ENCODE measurements at regions not wholly inside any gene's neighbourhood (a gene's known extent, or its start where the extent isn't known, plus 50 kb on each side); places are given as distances from the start of the nearest gene placed in this dataset.
A peak's percentile ranks its signal among the peaks of the same experiment; 100 is the strongest.

DNA sequence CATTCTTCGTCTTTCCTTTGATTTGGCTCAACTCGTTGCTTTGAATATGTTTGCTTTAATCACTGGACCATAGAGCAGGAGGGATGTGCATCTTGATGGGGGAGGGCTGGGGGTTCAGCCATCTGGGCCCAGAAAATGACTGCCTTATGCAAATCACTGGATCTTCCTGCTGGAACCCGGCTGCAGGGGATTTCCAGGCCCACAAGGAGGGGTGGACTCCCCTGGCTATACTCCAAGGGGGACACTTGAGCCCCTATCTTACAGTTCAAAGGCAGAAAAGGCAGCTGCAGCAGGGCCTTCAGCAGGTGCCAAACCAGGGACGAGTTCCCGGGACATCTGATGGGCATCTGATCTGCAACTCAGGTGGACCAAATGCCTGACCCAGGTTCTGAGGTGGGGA, 122.5 kb downstream of the DICER1 start:
- no peak for ATAC-seq (ENCODE audit: low read depth)
- TF ChIP-seq, protein P1, sequence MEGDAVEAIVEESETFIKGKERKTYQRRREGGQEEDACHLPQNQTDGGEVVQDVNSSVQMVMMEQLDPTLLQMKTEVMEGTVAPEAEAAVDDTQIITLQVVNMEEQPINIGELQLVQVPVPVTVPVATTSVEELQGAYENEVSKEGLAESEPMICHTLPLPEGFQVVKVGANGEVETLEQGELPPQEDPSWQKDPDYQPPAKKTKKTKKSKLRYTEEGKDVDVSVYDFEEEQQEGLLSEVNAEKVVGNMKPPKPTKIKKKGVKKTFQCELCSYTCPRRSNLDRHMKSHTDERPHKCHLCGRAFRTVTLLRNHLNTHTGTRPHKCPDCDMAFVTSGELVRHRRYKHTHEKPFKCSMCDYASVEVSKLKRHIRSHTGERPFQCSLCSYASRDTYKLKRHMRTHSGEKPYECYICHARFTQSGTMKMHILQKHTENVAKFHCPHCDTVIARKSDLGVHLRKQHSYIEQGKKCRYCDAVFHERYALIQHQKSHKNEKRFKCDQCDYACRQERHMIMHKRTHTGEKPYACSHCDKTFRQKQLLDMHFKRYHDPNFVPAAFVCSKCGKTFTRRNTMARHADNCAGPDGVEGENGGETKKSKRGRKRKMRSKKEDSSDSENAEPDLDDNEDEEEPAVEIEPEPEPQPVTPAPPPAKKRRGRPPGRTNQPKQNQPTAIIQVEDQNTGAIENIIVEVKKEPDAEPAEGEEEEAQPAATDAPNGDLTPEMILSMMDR (IDR thresholded peaks at IDR 0.05; ENCODE audit: poor library complexity, severe bottlenecking) = no peak
- DNase-seq (ENCODE audit: low spot score) = peak; percentile 30

DNA sequence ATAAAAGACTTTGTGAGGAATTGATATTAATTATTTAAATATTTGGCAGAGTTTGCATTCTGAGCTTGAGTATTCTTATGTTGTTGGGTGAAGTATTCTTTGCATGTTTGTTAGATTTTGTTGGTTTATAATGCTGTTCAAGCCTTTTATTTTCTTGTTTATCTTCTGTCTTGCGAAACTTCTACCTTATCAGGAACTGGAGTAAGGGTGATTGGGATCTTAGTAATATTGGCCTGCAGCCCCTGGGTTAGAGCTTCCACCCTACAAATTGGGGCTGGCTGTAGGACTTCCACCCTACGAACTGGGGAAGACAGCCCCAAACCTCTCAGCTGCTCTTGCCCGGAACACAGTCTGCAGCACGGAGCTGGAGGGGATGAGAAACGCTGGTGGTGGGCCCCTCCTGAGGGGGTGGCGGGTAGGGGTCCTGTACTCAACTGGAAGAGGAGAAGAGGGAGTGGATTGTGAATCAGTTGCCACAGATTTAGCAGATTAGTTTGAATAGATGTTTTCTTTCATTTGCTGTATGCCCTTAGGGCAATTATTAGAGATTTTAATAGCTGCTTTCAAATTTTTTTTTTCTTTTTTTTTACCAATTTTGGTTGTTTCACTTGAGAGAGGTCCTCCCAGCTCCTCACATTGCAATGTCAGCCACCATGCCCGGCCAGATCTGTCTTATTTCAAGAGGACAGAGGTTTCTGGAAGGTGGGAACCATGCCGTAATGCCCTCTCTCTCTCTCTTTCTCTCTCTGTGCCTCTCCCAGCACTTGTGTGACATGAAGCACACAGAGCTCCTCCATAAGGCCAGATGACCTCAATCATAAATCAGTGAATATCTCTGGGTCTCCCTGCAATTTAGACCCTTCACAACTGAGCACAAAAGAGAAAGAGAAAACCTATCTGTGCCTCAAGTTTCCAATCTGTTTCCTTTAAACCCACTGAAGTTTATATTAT, 123.4 kb downstream of the DICER1 start:
- ATAC-seq (ENCODE audit: low read depth) = no peak
- Histone ChIP-seq H3K36me3 (ENCODE audit: low read depth) (no peaks in the 10 kb centered on the region), H3K9me3 (ENCODE audit: severe bottlenecking) (no peaks in the 10 kb centered on the region), H3K27ac (ENCODE audit: poor library complexity, severe bottlenecking) (no peak overlapping the region), H3K27me3 (ENCODE audit: insufficient read depth, poor library complexity, severe bottlenecking) (no peaks in the 10 kb centered on the region), H3K4me3 (ENCODE audit: severe bottlenecking) (no peak overlapping the region), H3K4me1 (ENCODE audit: insufficient read depth, poor library complexity, severe bottlenecking) (no peaks in the 10 kb centered on the region)
- TF ChIP-seq, protein P1 (IDR thresholded peaks at IDR 0.05; ENCODE audit: poor library complexity, severe bottlenecking) = no peak
- DNase-seq (ENCODE audit: low spot score) = no peak

More for the DNA sequence above, 122.5 kb downstream of the DICER1 start:
- Histone ChIP-seq H3K27me3 (ENCODE audit: insufficient read depth, poor library complexity, severe bottlenecking) (peaks cover under 1% of the 10 kb centered on the region), H3K9me3 (ENCODE audit: severe bottlenecking) (no peaks in the 10 kb centered on the region), H3K4me1 (ENCODE audit: insufficient read depth, poor library complexity, severe bottlenecking) (no peaks in the 10 kb centered on the region), H3K36me3 (ENCODE audit: low read depth) (no peaks in the 10 kb centered on the region), H3K4me3 (ENCODE audit: severe bottlenecking) (no peak overlapping the region), H3K27ac (ENCODE audit: poor library complexity, severe bottlenecking) (no peak overlapping the region)

DNA sequence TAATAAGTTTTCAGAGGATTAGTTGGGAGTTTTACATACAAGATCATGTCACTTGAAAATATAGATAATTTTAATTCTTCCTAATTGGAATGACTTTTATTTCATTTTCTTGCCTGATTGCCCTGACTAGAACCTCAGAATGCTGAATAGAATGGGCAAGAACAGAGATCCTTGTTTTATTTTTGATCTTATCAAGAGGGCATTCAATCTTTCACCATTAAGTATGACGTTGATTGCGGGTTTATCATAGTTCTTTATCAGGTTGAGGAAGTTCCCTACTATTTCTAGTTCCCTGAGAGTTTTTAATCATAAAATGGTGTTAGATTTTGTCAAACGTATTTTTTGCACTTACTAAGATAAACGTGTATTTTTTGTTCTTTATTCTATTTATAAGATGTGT, 124.3 kb downstream of the DICER1 start:
- Histone ChIP-seq H3K9me3 (ENCODE audit: severe bottlenecking) (no peaks in the 10 kb centered on the region), H3K4me1 (ENCODE audit: insufficient read depth, poor library complexity, severe bottlenecking) (no peaks in the 10 kb centered on the region), H3K36me3 (ENCODE audit: low read depth) (no peaks in the 10 kb centered on the region), H3K4me3 (ENCODE audit: severe bottlenecking) (no peak overlapping the region), H3K27ac (ENCODE audit: poor library complexity, severe bottlenecking) (no peak overlapping the region), H3K27me3 (ENCODE audit: insufficient read depth, poor library complexity, severe bottlenecking) (peaks cover 4% of the 10 kb centered on the region)
- ATAC-seq (ENCODE audit: low read depth) (no peak), DNase-seq (ENCODE audit: low spot score) (no peak)
- TF ChIP-seq, protein P1 (IDR thresholded peaks at IDR 0.05; ENCODE audit: poor library complexity, severe bottlenecking) = no peak

DNA sequence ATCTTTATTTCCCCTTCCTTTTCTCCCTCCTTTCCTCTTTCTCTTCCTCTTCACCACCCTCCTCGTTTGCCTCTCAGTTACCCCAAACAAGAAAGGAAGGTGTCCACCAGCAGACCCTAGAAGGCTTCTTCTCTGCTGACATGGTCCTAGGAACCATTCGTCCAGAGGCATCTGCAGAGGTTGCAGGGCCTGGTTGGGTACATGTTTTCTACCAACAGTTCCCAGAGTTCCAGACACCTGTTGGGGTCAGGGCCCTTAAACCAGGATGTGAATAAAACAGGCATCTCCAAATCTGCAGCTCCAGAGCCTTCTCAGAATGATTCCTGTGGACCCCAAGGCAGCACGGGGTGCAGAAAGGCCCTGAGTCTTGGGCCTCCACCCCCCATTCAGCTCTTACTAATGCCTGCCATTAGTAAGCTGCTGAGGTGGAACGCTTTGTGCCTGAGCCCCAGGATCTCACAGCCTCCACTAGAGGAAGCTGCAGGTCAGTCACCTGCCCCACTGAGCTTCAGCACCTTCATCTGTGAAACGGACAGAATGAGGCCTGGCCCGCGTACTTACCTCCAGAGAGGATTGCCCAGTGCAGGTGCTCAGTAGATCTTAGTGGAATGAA, 130.4 kb downstream of the DICER1 start:
- Histone ChIP-seq H3K27me3 (ENCODE audit: insufficient read depth, poor library complexity, severe bottlenecking) (peaks cover 4% of the 10 kb centered on the region), H3K9me3 (ENCODE audit: severe bottlenecking) (no peaks in the 10 kb centered on the region), H3K4me3 (ENCODE audit: severe bottlenecking) (no peak overlapping the region), H3K4me1 (ENCODE audit: insufficient read depth, poor library complexity, severe bottlenecking) (no peaks in the 10 kb centered on the region), H3K36me3 (ENCODE audit: low read depth) (no peaks in the 10 kb centered on the region), H3K27ac (ENCODE audit: poor library complexity, severe bottlenecking) (no peak overlapping the region)
- ATAC-seq (ENCODE audit: low read depth) = no peak
- DNase-seq (ENCODE audit: low spot score) = no peak
- TF ChIP-seq, protein P1 (IDR thresholded peaks at IDR 0.05; ENCODE audit: poor library complexity, severe bottlenecking) = no peak

Data from RWPE2 (cell line).